ENCODE measurements at regions not wholly inside any gene's neighbourhood (a gene's known extent, or its start where the extent isn't known, plus 50 kb on each side); places are given as distances from the start of the nearest gene placed in this dataset.

DNA sequence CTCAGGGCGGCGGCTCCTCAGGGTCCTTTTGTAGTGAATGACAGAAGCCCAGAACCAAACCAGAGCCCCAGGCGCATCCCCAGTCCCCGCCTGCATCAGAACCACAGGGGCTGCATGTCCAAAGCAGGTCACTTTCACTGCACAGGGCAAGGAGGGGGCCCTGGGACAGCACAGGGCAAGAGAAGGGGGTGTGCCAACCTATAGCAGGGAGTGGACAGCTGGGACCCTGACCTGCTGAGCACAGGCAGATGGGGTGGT lies 501.4 kb downstream of the PREX1 start:
- Histone ChIP-seq H3K4me1 (peaks cover 0 to 18% (median 4%) of the 10 kb centered on the region in 12 donors), H3K36me3 (no peaks in the 10 kb centered on the region), H3K27ac (peak overlapping the region in 1 of 12 donors; percentile 40), H3K27me3 (no peaks in the 10 kb centered on the region), H3K4me3 (no peak overlapping the region), H3K9me3 (no peaks in the 10 kb centered on the region)
- no peak for TF ChIP-seq CTCF (IDR thresholded peaks at IDR 0.05)
- no peak for TF ChIP-seq POLR2A (IDR thresholded peaks at IDR 0.05)
- ATAC-seq, result no peak
- 94 to 100% (median 97%) methylated on average over 2 to 4 of the region's 4 CpGs for WGBS, 4 donors
- intact Hi-C loops (cut with DNase I), result no loop called here
- no peak for DNase-seq

DNA sequence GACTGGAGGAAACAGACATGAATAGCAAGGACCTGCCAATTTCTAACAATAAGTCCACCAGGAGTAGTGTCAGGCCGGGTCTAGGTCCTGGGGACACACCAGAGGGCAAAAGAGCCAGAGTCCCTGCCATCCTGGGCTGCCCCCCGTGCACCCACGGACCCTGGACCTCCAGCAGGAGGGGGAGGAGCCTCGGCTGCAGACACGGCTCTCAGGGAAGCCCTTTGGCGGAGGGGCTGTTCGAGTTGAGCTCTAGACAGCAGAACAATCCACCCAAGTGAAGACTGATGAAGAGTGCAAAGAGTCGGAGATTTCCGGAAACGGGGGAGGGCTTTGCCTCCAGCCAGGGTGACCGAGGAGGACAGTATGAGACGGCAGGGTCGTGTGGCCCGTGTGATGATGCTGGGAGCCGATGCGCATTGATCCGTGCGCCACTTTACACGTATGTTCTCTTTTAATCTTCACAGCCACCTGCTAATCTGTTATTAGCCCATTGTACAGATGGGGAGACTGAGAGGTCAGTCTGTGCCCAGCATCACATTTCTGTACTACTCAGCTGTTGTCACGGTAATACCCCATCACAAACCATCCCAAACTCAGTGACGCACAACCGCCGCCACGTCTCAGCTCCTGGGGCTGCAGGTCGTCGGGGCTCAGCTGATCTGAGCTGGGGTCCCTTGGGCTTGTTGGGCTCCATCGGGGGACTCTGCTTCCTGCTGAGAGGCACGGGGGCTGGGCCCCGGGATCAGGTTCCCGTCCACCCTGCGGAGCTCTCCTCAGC lies 502.0 kb downstream of the PREX1 start:
- ATAC-seq, result no peak
- WGBS, 4 donors, result 81 to 90% (median 82%) methylated on average over 27 to 31 of the region's 31 CpGs

GRCh38 chr20:48324744-48325143 lies 503.1 kb downstream of the PREX1 start:
- H3K27ac ChIP-seq, result no peak overlapping the region
- H3K9me3 ChIP-seq, result no peaks in the 10 kb centered on the region
- 77 to 88% (median 83%) methylated on average over 4 of the region's 4 CpGs for WGBS, 4 donors
- no peaks in the 10 kb centered on the region for H3K36me3 ChIP-seq
- ATAC-seq, result no peak
- no peaks in the 10 kb centered on the region for H3K27me3 ChIP-seq
- H3K4me3 ChIP-seq, result no peak overlapping the region
- no peak for DNase-seq
- TF ChIP-seq CTCF (IDR thresholded peaks at IDR 0.05) (no peak), POLR2A (IDR thresholded peaks at IDR 0.05) (no peak)
- intact Hi-C loops (cut with DNase I), result no loop called here
- H3K4me1 ChIP-seq, result peaks cover 0 to 18% (median 4%) of the 10 kb centered on the region in 12 donors

More for the DNA sequence above, 502.0 kb downstream of the PREX1 start:
- Histone ChIP-seq H3K27me3 (no peaks in the 10 kb centered on the region), H3K9me3 (no peaks in the 10 kb centered on the region), H3K36me3 (no peaks in the 10 kb centered on the region), H3K4me3 (no peak overlapping the region), H3K27ac (no peak overlapping the region), H3K4me1 (peaks cover 0 to 18% (median 4%) of the 10 kb centered on the region in 12 donors)
- DNase-seq, result no peak
- intact Hi-C loops (cut with DNase I), result no loop called here
- no peak for TF ChIP-seq CTCF (IDR thresholded peaks at IDR 0.05)
- no peak for TF ChIP-seq POLR2A (IDR thresholded peaks at IDR 0.05)

GRCh38 chr20:48321271-48321670 lies 506.5 kb downstream of the PREX1 start:
- WGBS, 4 donors, result 89 to 96% (median 95%) methylated on average over 6 of the region's 6 CpGs
- DNase-seq, result no peak

More at GRCh38 chr20:48321271-48321670, 506.5 kb downstream of the PREX1 start:
- Histone ChIP-seq H3K4me1 (peaks cover 0 to 6% (median 0%) of the 10 kb centered on the region in 12 donors), H3K9me3 (no peaks in the 10 kb centered on the region), H3K4me3 (no peak overlapping the region), H3K27me3 (peaks cover 0 to 3% (median 0%) of the 10 kb centered on the region in 9 donors), H3K27ac (no peak overlapping the region), H3K36me3 (no peaks in the 10 kb centered on the region)
- intact Hi-C loops (cut with DNase I), result no loop called here
- TF ChIP-seq CTCF (IDR thresholded peaks at IDR 0.05), result no peak
- no peak for TF ChIP-seq POLR2A (IDR thresholded peaks at IDR 0.05)
- no peak for ATAC-seq
